Stimulated activated CD8-positive, alpha-beta memory T cell treated with anti-CD3 and anti-CD28 coated beads, Interleukin-15, amount 100 ng/mL, for 48 hours (primary cell): ENCODE measurements at regions not wholly inside any gene's neighbourhood (a gene's known extent, or its start where the extent isn't known, plus 50 kb on each side); places are given as distances from the start of the nearest gene placed in this dataset.

ENCODE experiments used
- DNase-seq, 2 donors: peaks; one replicate each; pipeline ENCODE4 v3.0.0-alpha.2; 2020; ENCODE audit warnings: low read depth in 2 of 2

DNA sequence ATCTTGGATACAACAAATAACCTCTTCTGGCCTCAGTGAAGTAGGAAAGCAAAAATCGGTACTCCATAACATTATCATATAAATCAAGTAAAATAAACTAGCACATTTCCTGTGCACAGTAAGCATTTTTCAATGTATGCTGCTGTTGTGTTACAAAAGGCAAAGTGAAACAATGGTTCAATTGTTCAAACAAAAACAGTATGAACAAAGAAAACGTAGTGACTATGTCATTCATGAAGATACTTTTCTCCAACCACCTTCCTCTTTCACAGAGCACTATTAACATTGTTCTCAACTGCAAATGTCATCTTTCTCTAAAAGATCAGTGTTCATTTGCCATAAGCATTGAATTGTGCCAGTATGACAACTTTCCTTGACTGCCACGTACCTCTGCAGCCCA, 318.6 kb upstream of the PRDM1 start:
- no peak for DNase-seq

DNA sequence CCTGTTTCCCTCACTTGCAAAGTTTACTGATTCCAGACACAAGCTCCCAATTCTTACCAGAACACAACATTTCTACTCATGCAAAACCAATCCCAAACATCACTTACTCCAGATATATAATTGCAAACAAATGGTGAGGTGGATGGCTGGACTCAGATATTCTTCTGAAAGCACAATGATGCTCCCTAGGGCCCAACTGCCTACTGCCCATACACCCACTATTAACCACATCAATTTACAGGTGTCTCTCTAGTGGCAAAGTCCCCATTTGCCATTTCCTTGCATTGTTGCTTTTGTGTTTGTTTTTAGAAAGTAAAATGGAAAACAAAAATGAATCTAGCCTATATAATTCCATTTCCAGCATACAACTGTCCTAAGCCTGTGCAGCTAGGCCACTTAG, 320.9 kb upstream of the PRDM1 start:
- DNase-seq: no peak

DNA sequence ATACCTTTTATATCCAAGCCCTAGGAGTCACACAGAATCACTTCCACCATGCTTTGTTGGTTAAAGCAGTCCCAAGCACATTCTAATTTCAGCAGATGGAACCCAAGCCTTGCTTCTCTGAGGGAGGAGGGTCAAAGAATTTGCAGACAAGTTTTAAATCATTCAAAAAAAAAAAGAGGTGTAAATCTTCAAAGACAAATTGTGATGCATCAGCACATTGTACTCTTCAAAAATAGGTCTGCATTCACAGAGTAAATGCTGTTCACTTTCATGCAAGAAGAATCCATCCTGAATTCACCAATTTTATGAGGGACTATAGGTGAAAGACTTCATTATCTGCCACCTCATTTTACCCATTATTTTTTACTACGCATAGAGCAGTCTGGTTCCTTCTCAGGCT, 321.8 kb upstream of the PRDM1 start:
- no peak for DNase-seq

DNA sequence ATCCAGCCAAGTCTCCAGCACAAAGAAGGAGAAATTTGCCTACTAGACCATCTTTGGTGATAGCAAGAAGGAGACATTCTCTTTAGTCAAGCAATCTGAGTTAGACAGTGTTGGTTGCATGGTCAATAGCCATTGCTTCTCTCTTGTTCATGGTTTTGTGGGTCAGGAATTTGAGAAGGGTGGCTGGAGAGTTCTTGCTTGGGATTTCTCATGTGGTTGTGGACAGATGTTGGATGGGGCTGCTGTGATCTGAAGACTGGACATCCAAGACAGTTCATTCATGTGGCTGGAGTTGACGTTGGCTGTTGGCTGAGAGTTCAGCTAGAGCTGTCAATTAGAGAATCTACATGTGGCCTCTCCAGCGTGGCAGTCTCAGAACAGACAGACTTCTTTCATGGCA, 322.3 kb upstream of the PRDM1 start:
- no peak for DNase-seq

DNA sequence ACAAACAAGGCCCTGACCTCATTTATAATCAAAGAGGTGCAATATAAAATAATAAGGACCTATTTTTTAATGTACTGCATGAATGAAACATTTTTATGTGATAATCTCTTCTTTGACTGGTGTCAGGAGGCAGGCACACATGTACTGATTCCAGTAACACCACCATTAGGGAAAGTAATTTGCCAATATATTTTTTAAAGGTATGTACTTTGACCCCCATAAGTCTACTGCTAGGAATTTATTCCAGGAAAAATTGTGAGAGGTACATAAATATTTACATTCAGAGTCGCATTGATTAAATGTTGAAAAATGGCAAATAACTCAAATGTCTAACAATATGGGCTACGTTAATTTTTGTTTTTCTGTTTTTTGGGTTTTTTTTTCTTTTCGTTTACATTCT, 325.4 kb upstream of the PRDM1 start:
- DNase-seq: no peak

DNA sequence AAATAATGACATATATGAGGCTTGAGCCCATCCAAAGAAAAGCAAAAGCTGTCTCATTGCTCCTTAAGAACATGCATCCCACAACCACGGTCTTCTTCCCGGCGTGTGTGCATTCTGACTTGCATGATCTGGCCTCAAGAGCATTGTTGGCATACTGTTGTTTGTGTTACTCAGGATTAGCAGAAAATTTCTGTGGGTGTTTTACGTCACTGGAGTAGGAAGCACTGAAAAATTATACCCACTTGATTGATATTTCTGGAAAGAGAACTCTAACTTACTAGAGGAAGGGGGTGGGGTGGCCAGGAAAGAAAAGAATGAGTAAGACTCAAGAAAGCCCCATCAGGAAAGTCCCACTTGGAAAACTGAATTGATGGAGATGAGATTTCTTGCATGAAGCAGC, 326.2 kb upstream of the PRDM1 start:
- DNase-seq: no peak

DNA sequence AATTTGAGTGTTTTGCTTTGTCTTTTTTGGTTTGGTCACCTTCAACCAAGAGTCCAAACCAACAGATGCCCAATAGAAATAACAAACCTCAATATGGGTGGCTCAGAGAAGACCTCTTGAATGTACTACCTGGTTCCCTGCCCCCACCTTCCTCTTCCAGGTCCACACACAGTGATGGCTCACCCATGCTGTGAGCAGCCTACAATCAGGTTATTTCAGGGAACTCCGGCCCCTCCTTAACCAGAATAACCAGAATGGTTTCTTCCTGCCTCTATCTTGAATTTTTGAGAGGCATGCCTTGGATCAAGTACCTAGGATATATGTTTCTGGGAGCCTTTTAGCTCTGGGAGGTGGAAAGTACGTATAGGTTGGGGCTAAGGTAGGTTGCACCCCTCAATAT, 327.1 kb upstream of the PRDM1 start:
- no peak for DNase-seq

DNA sequence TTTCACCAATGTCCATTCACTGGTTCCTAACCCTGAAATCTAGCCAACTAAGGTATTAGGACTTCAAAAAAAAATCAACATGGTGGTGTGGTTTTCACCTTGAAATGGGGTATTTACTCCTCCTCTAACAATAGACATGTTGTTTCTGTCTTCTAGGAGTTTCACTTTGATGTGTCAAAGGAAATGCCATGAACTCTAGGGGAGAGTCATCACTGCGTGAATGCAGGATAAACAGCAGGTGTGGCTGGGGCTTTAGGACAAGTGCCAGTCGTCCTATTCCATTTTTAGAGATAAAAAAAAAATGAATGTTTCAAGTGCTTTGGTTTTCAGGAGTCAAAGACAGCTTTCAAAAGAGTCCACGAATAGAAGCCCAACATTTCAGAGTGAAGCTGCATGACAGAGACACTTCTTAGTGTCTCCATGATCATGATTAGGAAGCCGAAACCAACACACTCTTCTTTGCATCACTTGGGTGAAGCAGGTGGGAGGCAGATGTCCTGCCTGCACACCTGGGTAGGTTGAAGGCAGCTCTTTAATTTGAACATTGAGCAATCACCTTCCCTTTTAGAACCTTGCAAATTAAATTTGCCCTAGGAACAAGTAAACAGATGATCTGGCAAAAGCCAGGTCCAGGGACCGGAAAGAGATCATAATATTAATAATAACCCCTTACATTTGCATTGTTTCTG, 328.5 kb upstream of the PRDM1 start:
- DNase-seq: no peak

DNA sequence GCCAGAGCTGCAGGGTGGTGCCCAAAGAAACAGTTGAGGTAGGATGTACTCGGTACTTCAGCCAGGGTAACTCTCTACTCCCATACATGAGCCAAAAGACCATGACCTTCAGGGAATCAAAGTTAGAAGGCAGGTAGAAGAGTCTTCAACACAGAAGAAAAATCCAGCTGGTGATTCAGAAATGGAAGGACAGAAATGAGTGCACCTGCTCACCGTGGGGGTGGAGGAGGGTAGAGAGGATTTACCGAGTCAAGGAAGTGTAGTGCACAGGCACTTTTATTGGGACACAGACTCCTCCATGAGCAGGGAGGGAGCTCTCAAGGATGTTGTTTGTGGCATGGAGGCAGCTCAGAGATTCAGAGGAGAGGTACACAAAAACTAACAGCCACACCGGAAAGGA, 330.3 kb upstream of the PRDM1 start:
- no peak for DNase-seq

DNA sequence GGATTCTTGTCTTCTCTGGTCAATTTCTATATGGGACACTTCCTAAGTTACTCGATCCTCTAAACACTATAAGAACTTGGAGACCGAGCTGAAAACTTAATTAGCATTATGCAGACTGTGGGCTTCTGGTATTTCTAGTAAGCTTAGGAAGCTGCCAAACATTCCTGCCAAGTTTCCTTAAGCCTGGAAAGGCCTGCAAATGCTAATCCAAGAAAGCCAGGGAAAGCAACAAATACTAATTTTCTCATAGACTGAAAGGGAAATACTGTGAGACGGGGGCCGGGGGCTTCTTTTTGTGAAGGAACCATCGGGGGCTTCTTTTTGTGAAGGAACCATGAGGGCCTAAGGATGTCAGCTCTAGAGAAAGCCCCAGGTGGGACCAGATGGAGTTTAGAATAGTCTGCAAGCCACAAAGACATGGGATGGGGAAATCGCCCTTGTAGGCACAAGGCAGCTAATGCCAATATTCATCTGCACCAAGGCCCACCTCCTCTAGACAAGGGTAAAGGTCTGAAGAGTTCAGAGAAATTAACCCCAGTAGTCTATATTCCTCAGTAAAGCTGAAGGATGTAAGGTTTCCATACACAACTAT, 332.4 kb upstream of the PRDM1 start:
- no peak for DNase-seq

DNA sequence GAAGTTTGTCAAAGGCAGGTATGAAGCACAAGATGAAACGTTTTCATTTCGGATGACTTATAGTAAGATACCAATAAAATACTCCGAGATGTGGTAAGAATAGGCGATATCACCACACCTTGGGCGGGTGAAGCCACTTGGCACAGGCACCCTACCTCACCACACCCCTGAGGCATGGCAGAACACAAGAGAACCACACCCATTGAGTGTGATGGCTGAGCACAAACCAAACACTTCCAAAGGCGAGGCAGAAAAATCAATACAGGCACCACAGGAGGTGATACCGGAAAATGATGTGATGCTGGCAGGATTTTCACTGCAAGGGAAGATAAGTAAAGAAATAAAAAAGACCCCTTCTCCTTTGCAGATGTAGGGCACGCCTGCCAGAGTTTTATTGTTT, 332.9 kb upstream of the PRDM1 start:
- DNase-seq: no peak

DNA sequence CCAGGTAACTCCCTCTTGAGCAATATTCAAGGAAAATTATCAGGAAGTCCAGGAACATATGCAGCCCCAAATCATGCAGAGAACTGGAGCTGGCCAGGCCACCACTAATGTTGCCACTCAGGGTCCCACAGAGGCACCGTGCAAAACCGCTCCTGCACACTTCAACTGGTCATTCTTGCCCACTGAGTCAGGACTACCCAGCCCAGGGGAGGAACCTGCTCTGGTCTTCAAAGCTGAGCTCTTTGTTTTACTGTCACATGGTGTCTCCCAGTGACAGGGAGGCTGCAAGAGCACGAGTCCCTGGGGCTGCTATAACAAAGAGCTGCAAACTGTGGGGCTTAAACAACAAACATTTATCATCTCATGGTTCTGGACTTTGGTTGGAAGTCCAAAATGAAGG, 336.0 kb upstream of the PRDM1 start:
- no peak for DNase-seq

DNA sequence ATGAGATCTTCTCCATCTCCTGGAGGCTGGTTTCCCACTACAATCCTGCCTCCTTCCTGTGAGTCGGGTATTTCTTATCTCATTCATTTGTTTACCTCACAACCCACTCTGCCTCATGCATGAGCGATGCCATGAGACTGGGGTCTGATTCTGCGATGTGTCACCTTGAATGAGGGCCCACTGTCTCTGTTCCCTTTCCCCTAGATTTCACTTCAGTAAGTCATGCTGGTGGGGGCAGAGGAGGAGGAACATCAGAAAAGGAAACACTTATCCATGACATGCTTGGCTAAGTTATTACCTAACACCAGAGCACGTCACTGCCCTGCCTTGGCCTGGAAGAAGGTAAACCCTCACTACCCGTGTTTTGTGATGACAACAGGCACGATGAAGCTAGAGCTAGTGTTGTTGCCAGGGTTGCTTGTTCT, 337.4 kb upstream of the PRDM1 start:
- no peak for DNase-seq

DNA sequence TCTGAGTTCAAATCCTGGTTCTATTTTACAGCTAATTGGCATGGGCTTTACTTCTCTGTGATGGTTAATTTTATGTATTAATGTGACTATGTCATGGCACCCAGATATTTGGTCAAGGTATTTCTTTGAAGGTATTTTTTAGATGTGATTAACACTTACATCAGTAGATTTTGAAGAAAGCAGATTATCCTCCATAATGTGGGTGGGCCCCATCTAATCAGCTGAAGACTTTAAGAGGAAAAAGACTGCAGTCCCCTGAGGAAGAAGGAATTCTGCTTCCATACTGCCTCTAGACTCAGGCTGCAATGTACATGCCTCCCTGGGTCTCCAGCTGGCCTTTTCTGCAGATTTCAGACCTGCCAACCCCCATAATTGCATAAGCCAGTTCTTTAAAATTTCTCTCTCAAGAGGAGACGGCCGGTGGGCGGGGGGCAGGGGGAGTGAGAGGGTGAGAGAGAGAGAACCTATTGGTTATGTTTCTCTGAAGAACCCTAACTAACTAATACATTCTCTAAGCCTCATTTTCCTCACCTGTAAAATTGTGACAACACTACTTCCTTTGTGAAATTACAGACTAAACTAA, 338.2 kb upstream of the PRDM1 start:
- no peak for DNase-seq

DNA sequence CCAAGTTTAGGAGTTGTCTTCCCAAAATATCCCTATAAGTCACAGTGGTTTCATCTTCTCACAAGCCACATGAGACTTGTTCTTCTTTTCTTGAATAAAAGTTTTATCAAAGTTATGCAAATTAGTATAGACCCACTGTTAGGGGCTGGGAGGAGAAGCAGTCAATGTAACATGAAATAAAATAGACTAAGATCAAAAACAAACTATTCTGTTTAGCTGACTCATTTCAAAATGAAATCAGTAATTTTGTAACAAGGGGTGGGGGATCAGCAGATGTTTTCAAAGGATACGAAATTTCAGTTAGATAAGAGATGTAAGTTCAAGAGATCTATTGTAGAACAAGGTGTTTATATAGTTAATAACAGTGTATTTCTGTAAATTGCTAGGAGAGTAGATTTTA, 339.6 kb upstream of the PRDM1 start:
- DNase-seq: no peak

DNA sequence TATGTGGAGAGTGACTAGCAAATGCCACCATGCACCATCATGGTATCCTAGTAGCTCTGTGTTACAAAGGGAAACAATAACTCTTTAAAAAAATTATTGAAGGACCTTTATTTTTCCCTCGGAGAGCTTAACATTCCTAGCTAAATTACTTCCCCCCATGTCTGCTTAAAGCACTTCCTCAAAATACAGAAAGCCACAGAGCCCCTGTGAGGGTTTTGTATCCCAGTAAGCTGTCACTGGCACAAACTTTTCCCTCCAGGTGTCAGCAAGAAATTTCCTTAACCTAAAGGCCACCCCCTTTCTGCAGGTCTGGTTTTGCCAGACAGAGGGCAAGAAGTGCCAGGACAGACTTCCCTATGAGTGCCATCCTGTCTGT, 340.0 kb upstream of the PRDM1 start:
- DNase-seq: no peak

DNA sequence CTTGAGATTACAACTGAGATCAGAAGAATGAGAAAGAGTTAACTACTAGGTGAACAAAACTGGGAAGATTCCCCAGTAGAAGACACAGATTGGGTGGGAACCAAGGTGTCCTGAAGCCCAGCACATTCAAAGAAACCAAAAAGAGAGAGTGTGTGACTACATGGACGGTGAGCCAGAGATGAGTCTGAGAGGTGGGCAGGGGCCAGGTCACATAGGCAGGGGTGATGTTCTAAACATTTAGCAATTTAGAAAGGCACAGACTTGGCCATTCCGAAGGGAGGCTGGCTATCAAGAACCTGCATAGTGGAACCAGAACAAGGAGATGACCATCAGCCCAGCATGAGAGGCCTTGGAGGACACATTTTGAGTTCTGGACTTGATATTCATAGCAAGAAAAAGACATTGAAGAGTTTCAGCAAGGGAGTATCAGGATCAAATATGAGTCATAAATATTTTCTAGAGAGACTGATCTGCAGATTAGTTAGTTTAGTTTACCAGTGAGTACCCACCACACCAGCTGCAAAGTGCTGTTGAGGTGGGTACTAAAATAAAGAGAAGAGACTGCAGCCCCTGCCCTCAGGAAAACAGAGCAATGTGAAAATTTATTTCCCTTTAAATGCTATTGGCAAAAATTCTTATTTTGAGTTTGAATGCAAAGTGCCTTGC, 340.5 kb upstream of the PRDM1 start:
- DNase-seq: no peak

DNA sequence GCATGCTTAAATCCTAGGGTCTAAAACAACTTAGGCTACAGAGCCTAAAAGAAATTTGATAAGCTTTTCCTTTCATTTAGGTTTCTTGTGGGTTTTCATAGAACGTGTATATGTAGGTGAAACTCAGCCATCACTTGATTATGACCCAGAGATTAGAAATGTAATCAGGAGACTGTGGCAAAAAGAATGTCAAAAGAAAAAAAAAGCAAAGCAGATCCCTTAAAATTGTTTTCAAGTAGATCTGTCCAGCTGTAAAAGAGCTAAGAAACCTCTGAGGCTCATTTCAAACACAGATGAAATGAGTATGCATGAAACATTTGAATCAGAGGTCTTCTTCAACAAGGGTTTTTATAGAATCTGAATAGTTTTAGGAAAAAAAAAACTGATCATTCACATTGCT, 341.3 kb upstream of the PRDM1 start:
- no peak for DNase-seq

DNA sequence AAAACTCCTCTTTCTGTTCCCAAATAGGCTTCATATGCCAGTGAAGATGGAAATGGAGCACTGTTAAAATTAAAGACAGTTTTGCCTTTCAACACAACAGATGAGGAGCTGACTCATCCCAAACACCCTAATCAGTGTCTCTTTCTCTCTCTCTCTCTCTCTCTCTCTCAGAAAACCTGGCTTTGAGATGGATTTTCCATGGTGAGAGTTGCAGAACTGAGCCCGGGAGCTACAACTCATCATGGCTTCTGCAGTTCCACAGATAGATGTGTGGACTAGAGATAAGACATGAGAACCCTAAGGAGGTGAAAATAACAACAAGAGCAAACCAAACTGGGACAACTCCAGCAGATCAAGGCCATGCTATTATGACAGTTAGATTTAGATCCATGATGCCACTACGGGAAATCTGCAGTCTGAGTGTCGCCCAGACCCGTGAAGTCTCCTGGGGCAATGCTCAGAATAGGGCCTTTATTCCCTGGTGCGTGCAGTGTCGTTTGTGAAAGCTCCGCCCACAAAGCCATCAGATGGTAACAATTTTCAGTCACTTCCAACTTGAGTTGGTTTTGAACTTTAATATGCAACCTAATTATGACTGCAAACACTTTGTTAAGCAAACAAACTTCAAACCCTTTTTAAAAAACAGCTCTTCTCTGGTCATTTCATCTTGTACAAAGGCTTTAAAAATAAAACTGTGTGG, 338.2 kb upstream of the PREP start:
- no peak for DNase-seq

DNA sequence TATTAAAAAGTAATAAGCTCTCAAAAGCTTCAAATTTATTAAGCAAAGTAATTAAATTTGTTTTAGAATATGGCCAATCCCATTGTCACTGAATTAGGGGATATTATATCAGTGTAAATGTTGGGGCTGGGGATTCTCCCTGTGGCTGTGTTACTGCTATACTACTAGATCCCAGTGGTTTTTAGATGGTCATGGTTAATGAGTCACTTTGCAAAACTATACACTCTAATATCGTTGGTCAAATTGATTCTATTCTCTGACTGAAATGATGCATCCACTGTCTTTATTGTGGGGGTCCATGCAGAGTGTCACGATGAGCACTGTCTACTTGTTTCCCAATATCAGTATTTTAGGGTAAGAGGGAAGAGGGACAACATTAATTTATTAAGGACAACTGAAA, 336.9 kb upstream of the PREP start:
- no peak for DNase-seq

DNA sequence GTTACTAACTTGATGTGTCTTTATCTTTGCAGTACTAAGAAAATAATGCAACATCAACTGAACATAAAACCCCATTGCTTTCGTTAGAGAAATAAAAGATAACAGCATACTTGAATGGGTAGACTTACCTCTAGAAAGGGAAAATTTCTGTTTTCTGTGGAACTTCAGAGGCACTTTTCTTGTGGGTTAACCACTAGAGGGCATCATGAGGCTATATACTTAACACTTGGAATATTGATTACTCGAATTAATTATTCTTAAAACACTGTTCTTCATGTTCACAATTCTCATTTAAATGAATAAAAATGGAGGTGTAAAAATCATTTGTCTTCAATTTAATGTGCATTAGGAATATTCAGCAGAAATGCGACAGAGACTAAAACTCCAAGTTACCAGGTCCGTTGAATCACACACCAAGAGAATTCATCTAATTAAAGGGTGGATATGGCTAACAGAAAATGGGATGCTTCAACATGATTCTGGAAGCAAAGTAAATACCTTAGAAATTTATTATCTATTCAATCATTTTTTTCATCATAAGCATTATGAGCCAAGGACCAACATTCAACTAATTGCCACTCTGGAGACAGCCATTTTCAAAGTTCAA, 330.8 kb upstream of the PREP start:
- no peak for DNase-seq

DNA sequence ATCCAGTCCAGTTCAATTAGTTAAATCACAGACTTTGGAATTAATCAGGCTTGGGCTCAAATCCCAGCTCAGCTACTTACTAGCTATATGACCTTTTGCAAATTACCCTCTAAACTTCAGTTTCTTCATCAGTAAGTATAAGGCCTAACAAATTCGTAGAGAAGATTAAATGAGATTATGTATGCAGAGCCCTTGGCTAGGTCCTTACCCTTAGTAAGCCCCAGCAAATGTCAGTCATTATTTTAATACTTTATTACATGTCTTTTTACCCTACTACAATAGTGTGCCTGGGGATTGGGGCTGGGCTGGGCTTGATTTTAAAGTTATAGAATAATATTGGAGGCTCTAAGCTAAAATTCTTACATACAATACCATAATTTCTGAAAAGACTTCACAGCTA, 326.1 kb upstream of the PREP start:
- no peak for DNase-seq
